TTC549 (cell line): ENCODE measurements at regions not wholly inside any gene's neighbourhood (a gene's known extent, or its start where the extent isn't known, plus 50 kb on each side); places are given as distances from the start of the nearest gene placed in this dataset.
A peak's percentile ranks its signal among the peaks of the same experiment; 100 is the strongest.

ENCODE experiments used
- FAIRE-seq: peaks from 2 replicates; lab custom pipeline; 2012; peaks lifted over from hg19 to GRCh38; lab: Jason Lieb, UNC

DNA sequence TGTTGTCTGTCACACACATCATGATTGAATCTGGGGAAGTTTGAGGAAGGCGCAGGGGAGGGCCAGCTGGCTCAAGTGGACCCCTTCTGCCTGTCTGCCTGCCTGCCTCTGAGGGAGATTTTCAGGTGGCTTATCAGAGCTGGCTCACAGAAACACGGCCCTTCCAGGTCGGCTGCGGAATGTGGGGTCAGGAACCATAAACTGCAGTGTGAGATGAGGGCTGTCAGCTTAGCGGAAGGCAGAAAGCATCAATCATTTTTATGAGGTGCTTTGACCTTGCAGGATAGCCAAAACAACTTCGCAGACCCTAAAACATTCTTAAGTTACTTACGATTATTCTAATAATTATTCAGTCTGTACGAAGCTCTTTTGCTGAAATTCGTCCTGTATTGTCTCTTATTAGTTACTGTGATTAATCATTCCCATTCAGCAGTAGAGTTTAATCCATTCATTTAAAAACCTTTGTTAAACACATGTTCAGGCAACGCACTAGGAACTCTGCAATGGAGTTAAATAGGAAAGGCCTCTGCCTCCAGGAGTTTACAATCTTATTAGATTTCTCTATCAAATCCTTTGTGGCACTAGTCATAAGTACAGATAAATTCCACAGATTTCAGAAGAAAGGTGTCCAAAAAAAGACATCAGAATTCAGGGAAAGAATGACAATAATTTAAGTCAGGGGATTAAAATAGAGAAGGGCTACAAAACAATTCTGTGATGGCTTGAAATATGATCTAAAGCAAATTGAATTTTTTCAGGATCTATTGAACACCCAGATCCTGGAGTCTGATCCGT, 371.6 kb downstream of the HRH4 start:
- peak; percentile 99 for FAIRE-seq

DNA sequence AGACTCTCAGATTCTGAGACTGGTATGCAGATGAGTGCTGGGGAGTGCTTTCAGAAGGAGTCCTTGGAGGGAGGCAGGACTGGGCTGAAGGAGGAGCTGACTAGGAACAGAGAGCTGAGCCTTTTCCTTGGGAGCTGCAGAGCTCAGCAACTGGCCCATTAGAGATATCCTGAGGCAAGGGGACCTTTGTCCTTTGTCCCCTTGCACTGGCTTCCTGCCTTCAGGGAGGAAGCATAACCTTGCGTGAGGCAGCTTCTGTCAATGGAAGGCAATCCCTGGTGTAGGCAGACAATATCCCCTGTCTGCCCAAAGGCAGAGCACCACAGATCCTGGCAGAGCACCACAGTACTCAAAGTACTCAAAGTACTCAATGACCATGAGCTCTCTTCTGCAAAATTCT, 375.3 kb downstream of the HRH4 start:
- no peak for FAIRE-seq

DNA sequence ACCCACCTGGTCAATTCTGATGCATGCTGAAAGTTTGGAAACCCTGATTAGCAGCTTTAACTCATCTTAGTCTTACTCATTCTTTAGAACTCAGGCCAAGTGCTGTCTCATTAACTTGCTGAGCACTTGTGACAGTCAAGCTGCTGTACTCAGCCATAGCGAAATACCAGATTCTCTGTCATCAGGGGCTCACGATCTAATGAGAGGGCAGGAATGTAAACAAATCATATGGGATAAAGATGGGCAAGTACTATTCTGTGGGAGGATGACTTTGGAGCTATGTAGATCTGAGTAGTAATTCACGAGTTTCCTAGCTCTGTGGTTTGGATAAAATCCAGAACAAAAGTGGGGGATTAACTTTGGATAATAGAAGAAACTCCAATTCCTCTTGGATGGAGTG, 376.6 kb downstream of the HRH4 start:
- peak; percentile 97 for FAIRE-seq

DNA sequence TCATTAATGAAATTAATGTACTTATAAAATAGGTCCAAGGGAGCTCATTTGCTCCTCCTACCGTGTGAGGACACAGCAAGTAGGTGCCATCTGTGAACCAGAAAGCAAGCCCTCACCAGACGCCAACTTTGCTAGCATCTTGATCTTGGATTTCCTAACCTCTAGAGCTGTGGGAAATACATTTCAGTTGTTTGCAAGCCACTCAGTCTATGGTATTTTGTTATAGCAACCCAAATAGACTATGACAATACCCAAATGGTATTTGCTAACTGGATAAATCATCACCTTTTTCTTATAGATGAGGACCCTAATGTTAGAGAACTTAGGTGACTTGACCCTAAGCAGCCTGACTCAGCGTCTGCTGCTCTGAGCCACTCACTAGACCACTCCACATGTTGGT, 379.6 kb downstream of the HRH4 start:
- FAIRE-seq = no peak

DNA sequence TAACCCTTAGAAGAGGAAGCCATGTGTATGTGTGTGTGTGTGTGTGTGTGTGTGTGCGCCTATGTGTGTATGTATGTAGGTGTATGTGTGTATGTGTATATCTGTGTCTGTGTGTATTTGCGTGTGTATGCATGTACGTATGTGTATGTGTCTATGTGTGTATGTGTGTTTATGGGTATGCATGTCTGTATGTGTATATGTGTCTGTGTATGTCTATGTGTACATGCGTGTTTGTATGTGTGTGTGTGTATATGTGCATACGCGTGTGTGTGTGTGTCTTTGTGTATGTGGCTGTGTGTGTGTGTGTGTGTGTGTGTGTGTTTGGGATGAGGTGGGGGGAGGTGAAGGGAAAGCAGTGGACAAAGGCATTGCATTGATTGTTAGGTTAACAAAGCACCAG, 380.2 kb downstream of the HRH4 start:
- FAIRE-seq = no peak

DNA sequence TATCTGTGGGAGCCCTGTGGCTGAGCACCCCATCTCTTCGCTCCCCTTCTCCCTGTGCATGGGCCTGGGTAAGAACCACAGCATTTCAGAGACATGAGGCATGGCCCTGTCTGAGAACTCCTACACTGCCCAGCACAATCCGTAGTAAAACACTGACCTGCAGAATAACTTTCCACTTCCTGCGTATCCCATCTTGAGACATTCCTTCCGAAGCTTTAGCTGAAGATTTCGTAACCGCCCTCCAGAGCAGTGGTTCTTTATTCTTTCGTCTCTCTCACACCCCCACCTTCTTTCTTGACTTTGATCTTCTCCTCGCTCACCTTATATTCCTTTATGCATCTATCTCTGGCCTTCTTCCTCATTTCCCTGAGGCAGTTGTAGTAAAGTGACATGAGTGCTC, 381.1 kb downstream of the HRH4 start:
- no peak for FAIRE-seq

DNA sequence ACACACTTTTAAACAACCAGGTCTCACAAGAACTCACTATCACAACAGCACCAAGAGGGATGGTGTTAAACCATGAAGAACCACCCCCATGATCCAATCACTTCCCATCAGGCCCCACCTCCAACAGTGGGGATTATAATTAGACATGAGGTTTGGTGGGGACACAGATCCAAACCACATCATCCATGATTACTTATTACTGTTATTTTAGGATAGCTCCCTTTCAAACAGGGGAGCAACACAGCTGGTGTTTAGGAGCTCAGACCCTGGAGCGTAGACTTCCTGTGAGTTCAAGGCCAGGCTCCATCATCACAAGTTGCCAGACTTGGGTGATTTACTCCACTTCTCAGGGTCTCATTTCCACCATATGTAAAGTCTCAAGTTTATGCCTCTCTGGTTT, 382.7 kb downstream of the HRH4 start:
- FAIRE-seq = no peak

DNA sequence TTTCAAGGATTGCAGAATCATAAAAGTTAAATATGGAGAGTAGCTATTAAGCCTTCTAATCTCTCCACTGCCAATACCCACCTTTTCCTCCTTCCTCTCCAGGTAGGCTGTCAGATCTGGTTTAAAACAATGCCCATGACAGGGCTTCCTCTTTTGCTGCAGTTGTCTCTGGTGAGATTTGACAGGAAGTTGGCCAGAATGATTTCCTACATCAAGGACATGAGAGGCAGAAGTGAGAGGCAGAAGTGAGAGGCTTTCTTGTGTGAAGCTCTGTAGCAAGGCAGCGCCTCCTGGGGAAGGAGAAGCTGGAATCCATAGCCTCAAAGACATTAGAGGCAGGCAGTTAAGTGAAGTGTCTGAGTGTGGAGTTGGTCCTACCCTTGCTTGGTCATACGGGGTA, 385.7 kb downstream of the HRH4 start:
- FAIRE-seq = no peak

DNA sequence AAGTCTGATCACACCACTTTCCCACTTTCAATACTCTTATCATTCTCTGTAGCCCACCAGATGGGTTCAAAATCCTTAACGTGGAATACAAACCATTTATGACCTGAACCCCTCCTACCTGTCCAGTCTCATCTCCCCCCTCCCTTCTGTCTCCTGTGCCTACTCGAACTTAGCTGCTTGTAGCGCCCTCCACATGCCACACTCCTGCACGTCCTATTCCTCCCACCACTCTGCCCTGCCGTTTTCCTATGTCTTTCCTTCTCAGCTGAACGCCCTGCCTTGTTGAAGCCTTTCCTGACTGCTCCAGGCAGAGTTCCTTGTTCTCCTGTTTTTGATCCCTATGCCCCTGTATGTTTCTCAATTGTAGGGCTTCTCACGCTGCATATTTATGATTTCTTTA, 390.1 kb downstream of the HRH4 start:
- FAIRE-seq = no peak

DNA sequence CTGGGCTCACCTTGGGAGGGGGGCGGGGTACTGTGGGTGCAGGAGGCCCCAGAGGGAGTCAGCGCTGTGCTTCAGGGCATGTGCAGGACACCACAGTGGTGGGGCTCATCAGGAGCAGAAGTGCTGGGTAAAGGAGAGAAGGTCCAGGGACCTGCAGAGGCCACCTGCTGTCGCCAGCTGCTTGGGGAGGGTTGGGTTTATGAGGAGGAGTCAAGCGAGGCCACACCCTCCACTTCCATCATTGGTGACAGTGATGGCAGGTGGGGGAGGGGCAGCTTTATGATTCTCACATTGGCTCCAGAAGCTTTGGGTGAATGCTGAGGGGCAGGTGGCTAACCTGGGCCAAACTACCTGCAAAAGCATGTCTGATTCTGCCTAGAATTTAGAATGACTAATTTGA, 392.6 kb downstream of the HRH4 start:
- no peak for FAIRE-seq

DNA sequence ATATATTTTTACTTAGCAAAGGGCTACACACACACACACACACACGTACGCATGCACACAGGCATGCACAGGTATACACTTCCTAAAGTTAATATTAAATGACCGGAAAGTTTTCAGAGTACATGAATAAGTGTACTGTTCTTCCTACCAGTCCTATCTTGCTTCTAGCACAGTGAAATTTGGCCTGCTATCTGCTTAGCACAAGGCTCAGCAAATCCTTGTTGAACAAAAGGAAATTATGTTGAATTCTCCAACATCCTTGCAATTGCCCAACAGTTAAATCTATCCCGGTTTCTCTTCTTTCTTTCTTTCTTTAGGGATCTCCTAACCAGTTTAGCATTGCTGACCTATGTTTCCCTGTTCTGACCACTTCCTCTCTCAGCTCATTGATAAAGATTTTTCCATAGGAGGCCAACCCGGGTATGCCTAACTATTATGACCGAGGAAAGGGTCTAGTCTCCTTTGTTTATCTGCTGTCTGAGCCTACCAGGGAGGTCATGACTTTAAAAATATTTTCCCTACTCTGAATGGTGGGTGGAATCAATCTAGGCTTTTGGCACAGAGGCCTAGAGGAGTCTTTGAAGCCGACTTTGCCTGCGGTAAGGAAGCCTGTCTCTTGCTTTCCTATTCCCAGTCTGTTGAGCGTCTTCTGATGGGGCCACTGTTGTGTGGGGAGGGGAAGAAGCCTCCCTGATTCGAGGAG, 400.7 kb downstream of the HRH4 start:
- FAIRE-seq = peak; percentile 99

DNA sequence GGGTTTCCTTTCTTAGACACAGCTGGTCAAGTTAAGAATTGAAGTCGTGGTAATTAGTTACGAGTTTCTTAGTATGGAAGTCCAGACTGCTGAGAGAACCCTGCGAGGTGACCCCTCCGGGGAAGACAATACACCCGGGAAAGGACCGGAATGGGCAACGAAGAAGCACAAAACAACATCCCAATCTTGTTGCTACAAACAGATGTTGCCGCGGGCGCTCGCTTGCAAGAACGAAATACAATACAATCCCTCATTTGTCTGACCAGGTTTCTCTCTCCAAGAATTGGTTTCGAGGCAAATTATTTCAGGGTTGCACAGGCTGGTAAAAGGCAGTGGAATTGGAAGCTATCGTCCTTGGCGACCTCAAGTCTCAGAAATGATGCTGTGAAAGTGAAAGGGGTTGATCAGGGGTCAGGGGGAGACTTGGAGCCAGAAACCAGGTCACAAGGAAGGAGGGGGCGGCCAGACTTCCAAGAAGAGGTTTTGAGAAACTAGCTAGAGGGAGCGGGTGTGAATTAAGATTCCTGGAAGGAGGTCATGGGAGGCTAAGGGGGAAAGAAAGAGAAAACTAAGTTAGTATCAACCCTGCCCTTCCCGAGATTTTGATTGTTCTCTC, 401.9 kb downstream of the HRH4 start:
- no peak for FAIRE-seq

DNA sequence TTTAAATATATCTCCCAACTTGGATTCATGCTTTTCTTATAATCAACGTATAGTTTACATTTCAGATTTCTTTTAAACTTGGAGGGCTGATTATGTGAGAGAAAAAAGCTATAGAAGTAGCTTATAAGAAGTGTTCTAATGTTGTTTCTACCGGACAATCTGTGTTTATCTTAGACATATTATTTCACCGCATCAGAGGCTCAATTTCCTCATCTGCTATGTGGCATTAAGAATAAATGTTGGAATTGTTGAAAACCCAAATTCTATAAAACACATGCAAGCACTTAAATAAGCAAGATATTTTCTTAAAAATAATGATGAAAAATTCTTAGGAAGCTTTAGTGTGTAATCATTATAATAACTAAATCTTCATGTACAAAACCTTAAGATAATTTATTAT, 407.9 kb downstream of the HRH4 start:
- FAIRE-seq = no peak

DNA sequence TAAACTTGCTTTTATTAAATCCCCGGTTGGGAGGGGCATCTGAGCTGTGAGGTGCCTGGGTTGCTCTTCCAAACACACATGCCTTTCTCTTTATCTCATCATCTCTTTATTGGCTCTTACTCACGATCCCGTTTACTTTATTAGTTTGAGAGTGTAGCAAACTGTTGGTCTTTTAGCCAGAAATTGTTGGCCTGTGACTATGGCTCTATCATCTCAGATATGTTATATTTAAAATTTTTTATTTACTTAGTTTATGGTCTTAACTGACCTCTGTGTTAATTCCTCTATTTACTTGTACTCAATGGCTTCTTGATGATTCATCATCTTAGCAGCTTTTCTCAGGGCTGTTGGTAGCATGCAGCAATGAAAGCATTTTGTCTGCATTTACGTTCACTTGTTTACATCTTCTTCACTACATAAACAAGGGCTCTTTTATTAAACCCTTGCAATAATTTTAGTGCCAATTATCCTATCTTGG, 408.4 kb downstream of the HRH4 start:
- peak; percentile 100 for FAIRE-seq

DNA sequence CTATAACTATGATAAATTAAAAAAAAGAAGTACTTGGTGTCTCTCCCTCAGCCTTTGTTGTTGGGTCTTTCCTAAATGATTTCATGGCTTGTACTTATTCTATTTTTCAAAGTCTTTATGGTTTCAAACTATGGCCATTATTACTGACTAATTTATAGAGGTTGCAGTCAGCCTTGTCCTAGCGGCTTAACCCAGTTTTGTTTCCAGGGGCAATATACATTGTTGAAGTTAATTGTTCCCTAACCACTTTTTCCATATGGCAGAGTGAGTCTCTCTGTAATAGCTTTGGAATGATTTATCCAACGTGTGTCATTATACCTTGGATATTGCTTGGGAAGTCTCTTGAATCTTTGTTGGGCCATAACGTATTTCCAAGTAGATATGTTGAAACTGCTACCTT, 408.8 kb downstream of the HRH4 start:
- no peak for FAIRE-seq

DNA sequence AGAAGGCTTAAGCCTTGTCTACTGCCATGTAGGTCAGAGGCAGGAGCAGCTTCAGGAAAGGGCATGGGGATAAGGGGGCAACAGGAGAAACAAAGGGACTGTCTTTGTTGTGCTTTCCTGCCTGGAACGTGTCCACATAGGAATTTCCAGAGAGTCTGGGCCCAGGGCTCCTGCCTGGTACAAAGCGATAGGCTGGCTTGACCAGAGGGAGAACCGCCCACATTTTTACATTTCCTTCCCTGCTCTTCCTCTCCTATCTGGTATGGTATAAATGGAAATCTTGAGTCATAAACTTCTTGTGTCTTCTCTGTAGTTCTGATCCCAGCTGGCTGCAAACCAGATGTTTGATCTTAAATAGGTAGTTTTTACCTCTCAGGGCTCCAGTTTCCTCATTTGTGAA, 414.8 kb downstream of the HRH4 start:
- peak; percentile 97 for FAIRE-seq

DNA sequence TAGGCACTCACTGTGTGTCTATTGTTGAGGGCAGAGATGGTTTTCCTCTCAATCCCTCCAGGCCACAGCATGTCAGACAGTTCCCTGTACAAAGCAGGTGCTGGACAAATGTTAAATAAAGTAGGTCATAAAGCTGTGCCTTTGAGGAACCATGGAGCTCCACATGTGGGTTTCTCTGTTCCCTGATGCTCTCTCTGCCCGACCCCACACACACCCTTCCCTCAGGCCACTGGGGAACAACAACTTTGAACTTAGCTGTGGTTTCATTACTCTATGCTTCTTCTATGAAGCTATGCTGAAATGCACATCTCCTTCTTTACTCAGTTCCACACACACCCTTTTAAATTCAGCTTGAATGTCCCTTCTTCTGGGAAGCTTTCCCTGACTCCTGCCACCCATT, 415.3 kb downstream of the HRH4 start:
- no peak for FAIRE-seq

DNA sequence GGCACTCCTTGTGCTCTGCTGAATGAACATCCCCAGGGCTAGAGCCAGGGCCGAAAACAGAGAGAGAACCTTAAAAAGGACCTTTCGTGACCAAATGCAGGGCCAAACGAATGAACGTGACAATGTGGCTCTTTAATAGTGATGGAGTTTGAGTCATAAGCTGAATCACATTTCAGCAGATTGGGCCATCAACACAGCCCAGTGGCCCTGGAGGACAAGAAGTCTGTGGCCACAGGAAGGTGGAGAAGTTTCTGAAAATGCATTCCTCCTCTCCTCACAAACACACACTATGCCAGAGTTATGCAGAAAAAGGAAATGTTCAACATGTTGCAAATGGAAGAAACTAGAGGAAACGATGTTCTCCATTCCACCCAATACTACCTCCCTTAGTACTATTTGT, 415.8 kb downstream of the HRH4 start:
- FAIRE-seq = no peak

DNA sequence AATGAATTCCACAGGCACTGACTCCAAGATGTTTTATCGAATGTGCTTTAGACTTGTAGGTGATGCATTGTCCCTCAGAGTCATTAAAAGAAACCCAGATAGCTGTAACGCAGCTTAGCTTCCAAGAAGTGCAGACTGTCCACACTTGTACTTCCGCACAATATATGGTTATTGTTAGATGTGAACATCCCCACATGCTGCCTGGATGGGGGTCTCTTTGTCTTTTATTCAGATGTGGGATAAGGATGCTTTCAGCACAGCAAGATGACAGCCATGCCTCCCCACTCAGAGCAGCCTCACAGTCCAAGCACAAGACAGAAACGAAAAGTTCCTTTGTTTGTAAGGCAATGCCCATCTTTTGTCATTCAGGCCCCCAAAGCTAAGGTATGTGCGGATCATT, 416.6 kb downstream of the HRH4 start:
- FAIRE-seq = no peak

DNA sequence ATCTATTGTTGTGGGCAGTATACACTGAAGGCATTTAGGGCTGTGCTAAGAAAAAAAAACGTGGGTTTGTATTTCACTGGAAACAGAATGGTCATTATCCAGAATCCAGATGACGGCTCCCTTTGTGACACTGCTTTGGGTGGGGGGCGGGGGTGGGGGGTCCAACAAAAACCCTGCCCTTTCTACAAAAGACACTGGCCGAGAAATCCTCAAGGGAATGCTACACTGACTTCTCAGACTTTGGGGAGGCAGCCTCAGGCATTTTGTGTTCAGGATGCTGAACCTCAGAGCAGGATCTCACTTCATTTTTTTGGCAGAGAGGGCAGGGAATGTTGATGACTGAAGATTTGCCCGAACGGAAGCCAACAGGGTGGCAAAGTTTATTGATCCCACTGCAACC, 417.1 kb downstream of the HRH4 start:
- FAIRE-seq = no peak

DNA sequence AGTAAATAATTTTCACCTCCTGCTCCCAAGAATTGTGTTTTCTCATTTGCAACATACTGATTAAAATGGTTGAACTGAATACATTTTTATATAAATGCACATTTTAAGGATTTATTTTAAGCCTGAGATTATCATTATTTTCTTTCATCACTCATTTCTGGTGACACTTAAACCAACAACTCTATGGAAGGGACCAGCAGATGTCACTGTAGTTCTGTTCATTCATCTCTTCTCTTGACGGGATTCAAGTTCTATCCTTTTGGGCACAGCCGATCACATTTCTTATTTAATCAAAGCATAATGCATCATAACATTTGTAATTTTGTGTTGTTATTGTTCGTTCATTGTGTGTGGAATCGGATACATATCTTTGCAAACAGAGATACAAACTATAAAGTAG, 417.9 kb downstream of the HRH4 start:
- no peak for FAIRE-seq

DNA sequence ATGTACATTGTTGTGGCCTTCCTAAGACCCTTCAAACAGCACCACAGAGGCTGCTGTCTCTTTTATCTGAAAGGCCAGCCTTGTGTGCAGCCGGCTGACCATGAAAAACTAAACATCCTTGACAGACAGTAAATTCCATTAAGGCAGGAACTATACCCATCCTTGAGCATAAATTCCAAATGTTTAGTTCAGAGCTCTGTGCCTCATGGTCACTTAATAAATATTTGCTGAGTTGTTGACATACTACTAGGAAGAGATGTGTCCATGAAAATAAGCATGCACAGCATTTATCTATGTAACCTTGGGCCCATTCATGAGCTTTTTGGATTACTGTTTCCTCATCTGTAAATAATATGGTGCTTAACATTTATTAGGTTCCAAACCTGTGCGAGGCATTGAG, 424.8 kb downstream of the HRH4 start:
- no peak for FAIRE-seq

DNA sequence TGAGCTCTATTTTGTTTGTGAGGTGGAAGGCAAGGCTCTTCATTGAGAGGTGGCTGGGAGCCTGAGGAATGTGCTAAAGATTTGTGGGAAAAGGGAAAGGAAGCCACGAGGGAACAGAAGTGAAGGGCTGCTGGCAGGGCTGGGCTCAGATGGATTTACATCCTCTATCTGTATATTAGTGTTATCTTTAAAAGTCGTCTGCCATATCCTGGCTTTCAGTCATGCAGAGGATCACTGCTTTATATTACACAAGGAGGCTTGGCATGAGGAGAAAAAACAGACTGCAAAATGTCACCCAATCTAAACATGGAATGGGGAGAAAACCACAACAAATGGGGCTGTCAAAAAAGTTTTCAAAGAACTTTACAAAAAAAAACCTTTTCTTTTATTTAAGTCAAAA, 434.4 kb downstream of the HRH4 start:
- peak; percentile 79 for FAIRE-seq

DNA sequence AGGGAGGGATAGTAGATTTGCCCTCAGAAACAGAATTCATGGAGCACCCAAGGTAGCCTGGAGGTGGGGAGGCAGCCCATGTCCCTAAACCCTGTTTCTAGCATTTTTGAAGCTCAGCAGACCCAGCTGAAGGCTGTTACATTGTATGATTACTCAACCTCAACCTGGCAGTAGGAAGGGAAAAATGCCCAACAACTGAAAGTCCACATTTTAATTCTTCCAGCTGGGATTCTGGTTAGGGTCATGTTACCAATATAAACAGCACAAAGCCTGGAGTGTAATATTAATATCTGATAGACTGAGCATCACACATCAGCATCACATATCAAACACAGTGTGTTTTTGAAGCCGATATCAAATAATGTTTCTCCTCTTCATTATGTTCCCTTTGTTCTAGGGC, 437.0 kb downstream of the HRH4 start:
- no peak for FAIRE-seq
